ENCODE measurements at regions not wholly inside any gene's neighbourhood (a gene's known extent, or its start where the extent isn't known, plus 50 kb on each side); places are given as distances from the start of the nearest gene placed in this dataset.

DNA sequence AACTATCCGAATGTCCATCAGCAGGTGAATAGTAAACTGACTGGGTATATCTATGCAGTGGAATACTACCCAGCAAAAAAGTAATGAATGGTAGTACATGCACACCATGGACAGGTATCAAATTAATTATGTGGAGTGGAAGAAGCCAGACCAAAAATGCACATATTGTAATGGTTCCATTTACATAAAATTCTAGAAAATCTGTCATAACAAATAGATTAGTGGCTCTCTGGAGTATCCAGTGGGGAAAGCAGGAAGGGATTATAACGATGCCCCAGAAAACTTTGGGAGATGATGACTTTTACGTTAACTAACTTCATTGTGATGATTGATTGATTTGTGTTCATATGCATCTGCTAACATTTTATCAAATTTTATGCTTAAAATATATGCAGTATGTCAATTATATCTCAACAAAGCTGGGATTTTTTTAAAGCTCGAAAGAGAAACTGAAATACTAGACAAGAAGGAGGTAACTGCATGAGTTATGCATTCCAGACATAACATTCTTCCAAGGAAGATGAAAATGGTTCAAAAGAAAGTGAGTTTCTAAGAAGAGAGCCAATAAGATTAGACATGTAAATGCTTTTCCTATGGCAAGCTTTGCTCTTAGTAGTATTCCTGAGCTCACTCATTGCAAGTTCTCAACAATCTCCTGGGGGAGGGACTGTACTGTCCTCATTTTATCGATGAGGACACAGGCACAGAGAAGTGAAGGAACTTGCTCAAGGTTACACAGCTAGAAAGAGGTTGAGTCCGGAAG lies 58.6 kb upstream of the MSX1 start:
- Histone ChIP-seq H3K4me3 (ENCODE audit: low read length) (no peak overlapping the region), H3K4me1 (ENCODE audit: control insufficient read depth, insufficient read depth, low read length) (no peaks in the 10 kb centered on the region), H3K27ac (ENCODE audit: low read length) (no peak overlapping the region), H3K9me3 (ENCODE audit: control insufficient read depth, insufficient read depth, low read length) (no peaks in the 10 kb centered on the region), H3K36me3 (ENCODE audit: control insufficient read depth, insufficient read depth, low read length) (no peaks in the 10 kb centered on the region), H3K27me3 (ENCODE audit: control insufficient read depth, insufficient read depth, low read length) (no peaks in the 10 kb centered on the region)
- 96% methylated on average over 4 of the region's 6 CpGs for WGBS (ENCODE audit: insufficient coverage)
- Mint-ChIP-seq H3K9me3 (no peaks in the 10 kb centered on the region), H3K27ac (no peak overlapping the region), H3K27me3 (ENCODE audit: low read depth in 2 of 2) (peaks cover 7 to 37% of the 10 kb centered on the region in 2 donors), H3K36me3 (no peaks in the 10 kb centered on the region), H3K4me3 (no peak overlapping the region), H3K4me1 (no peaks in the 10 kb centered on the region)
- DNase-seq (no peak), ATAC-seq (no peak)
- TF ChIP-seq CTCF (IDR thresholded peaks at IDR 0.05), result no peak
- intact Hi-C loops (cut with micrococcal nuclease), result no loop called here

DNA sequence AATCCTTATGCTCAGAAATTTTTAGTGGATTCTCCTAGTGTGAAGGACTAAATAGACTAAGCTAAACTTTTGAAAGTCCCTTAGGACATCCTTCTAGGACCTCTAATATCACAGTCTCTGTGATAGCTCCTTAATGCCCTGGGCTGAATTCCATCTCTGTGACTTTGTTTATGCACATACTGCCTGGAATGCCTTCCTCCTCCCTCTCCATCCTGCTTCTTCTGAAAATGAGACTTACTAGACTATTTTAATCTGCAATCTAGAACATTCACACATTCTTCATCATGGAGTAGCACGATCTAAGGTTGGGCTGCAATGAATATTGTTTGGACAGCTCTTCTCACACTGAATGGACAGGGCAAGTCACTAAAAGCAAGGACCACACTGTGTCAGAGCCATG lies 65.0 kb upstream of the MSX1 start:
- H3K9me3 Mint-ChIP-seq, result peaks cover 4 to 9% of the 10 kb centered on the region in 2 donors

DNA sequence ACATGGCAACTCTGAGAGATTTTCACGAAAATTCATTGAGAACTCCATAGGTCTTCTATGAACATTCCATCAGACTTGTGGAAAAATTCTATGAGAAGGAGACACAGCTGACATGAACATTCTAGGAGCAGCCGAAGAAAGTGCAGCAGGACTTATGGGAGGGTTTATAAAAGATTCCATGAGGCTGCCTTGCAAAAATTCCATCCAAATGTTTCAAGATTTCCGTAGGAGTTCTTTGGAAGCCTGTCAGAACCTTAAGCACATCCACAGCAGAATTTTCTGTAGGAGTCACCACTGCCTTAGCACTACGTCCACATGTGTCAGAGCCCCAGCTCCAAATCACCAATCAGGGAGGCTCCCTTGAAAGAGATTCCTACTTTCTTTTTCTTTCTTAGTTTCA lies 67.0 kb upstream of the MSX1 start:
- peaks cover 13% of the 10 kb centered on the region for H3K9me3 ChIP-seq (ENCODE audit: control insufficient read depth, insufficient read depth, low read length)
- WGBS (ENCODE audit: insufficient coverage), result 91% methylated on average over 4 of the region's 4 CpGs
- H3K27me3 ChIP-seq (ENCODE audit: control insufficient read depth, insufficient read depth, low read length), result no peaks in the 10 kb centered on the region
- Mint-ChIP-seq H3K4me3 (no peak overlapping the region), H3K27me3 (ENCODE audit: low read depth in 2 of 2) (peaks cover 2 to 21% of the 10 kb centered on the region in 2 donors), H3K27ac (no peak overlapping the region), H3K36me3 (no peaks in the 10 kb centered on the region), H3K4me1 (peaks cover 0 to 15% of the 10 kb centered on the region in 2 donors), H3K9me3 (peaks cover 12 to 16% of the 10 kb centered on the region in 2 donors)
- intact Hi-C loops (cut with micrococcal nuclease), result no loop called here
- H3K4me1 ChIP-seq (ENCODE audit: control insufficient read depth, insufficient read depth, low read length), result no peaks in the 10 kb centered on the region
- H3K27ac ChIP-seq (ENCODE audit: low read length), result no peak overlapping the region
- TF ChIP-seq CTCF (IDR thresholded peaks at IDR 0.05), result no peak
- H3K36me3 ChIP-seq (ENCODE audit: control insufficient read depth, insufficient read depth, low read length), result no peaks in the 10 kb centered on the region
- H3K4me3 ChIP-seq (ENCODE audit: low read length), result no peak overlapping the region
- ATAC-seq (no peak), DNase-seq (no peak)

More for the DNA sequence above, 65.0 kb upstream of the MSX1 start:
- H3K4me1 Mint-ChIP-seq, result peaks cover 0 to 5% of the 10 kb centered on the region in 2 donors
- no peak overlapping the region for H3K27ac Mint-ChIP-seq
- no peaks in the 10 kb centered on the region for H3K36me3 ChIP-seq (ENCODE audit: control insufficient read depth, insufficient read depth, low read length)
- peaks cover 7 to 38% of the 10 kb centered on the region in 2 donors for H3K27me3 Mint-ChIP-seq (ENCODE audit: low read depth in 2 of 2)
- ATAC-seq, result no peak
- peaks cover under 1% of the 10 kb centered on the region for H3K9me3 ChIP-seq (ENCODE audit: control insufficient read depth, insufficient read depth, low read length)
- no peak overlapping the region for H3K27ac ChIP-seq (ENCODE audit: low read length)
- intact Hi-C loops (cut with micrococcal nuclease), result no loop called here
- H3K4me1 ChIP-seq (ENCODE audit: control insufficient read depth, insufficient read depth, low read length), result no peaks in the 10 kb centered on the region
- no peaks in the 10 kb centered on the region for H3K36me3 Mint-ChIP-seq
- DNase-seq, result no peak
- no peak for TF ChIP-seq CTCF (IDR thresholded peaks at IDR 0.05)
- 81% methylated on average over 1 of the region's 1 CpG for WGBS (ENCODE audit: insufficient coverage)
- H3K27me3 ChIP-seq (ENCODE audit: control insufficient read depth, insufficient read depth, low read length), result no peaks in the 10 kb centered on the region
- H3K4me3 ChIP-seq (ENCODE audit: low read length), result no peak overlapping the region
- no peak overlapping the region for H3K4me3 Mint-ChIP-seq
